Activated CD4-positive, alpha-beta T cell treated with anti-CD3 and anti-CD28 coated beads for 36 hours (primary cell): ENCODE measurements at regions not wholly inside any gene's neighbourhood (a gene's known extent, or its start where the extent isn't known, plus 50 kb on each side); places are given as distances from the start of the nearest gene placed in this dataset.
A peak's percentile ranks its signal among the peaks of the same experiment; 100 is the strongest.

Experiments
- ATAC-seq: fragments of 200-7000 bp; cut with Tn5 transposase; one replicate; pipeline ENCODE4 v1.10.0; 2021; ENCODE audit warnings: mild to moderate bottlenecking, moderate library complexity
- CTCF ChIA-PET: fragments of 350-600 bp; sonication (Branson Sonifier 250); formaldehyde crosslinking; loops from one replicate; lab custom pipeline; 2021; ENCODE audit warnings: antibody characterized with exemption; lab: Charles Lee
- POLR2A ChIA-PET: fragments of 350-600 bp; sonication (Branson Sonifier 250); formaldehyde crosslinking; loops from one replicate; lab custom pipeline; 2021; ENCODE audit warnings: antibody characterized with exemption, inconsistent platforms; lab: Charles Lee
- DNase-seq: peaks from one replicate; pipeline ENCODE4 v3.0.0-alpha.2; 2020
- H3K27ac Mint-ChIP-seq: one replicate; pipeline ENCODE4 v1.8.0; 2021; ENCODE audit warnings: mixed read lengths
- H3K27me3 Mint-ChIP-seq: one replicate; pipeline ENCODE4 v1.8.0; 2021; ENCODE audit warnings: mixed read lengths
- H3K36me3 Mint-ChIP-seq: one replicate; pipeline ENCODE4 v1.8.0; 2021; ENCODE audit warnings: low read depth, mixed read lengths
- H3K4me1 Mint-ChIP-seq: one replicate; pipeline ENCODE4 v1.8.0; 2021; ENCODE audit warnings: mixed read lengths
- H3K4me3 Mint-ChIP-seq: one replicate; pipeline ENCODE4 v1.8.0; 2021; ENCODE audit warnings: mild to moderate bottlenecking, moderate library complexity, mixed read lengths
- H3K9me3 Mint-ChIP-seq: one replicate; pipeline ENCODE4 v1.8.0; 2021; ENCODE audit warnings: low read depth, mixed read lengths
- intact Hi-C, 2 experiments: fragments of 100-400 bp; cut with DNase I in 1 of 2; cut with micrococcal nuclease in 1 of 2; formaldehyde crosslinking; loops; one replicate each; pipeline versions ENCODE4 v1.14.2 to v1.15.1; 2022 to 2024; cut with DNase I, micrococcal nuclease

DNA sequence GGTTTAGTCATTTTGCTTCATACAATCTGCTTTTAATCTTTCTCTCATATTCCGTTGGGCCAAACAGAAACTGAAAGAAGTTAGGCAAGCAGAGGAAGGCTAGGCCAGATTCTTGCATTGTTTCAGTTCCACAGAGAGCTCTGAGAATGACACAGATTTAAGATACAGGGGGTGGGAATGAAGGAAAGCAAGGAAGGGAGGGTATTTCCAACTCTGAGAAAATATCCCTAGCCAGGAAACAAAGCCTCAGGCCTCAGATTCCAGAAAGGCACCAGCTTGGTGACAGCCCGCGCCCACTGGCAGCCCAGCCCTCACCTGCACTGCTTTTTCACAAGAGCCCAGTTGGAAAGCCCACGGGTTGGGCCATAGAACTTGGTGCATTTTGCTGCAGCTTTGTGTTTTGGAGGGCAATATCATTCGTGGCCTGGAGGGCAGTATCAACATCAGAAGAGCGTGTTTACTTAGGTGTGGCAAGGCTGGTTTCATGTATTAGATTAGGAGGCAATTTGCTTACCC lies 63.5 kb downstream of the ENC1 start:
- intact Hi-C loops, result loop anchor here (1.0 to 10.0 kb wide), 6 partner anchors 190 to 1082 kb away; partner anchors contain the start of genes BTF3 (in 1 of the 2), GFM2 (in 1 of the 2) and NSA2 (in 1 of the 2)
- Mint-ChIP-seq H3K4me3 (no peak overlapping the region), H3K27me3 (no peaks in the 10 kb centered on the region), H3K9me3 (no peaks in the 10 kb centered on the region), H3K36me3 (no peaks in the 10 kb centered on the region), H3K4me1 (peaks cover 47% of the 10 kb centered on the region), H3K27ac (peak overlapping the region; percentile 58)
- ATAC-seq (peak; percentile 34), DNase-seq (peak; percentile 22)
- CTCF ChIA-PET, result interaction anchor here (0.8 to 1.6 kb wide), 2 partner anchors 64 to 1189 kb away, joined by 4 read pairs; partner anchors contain the start of gene ENC1
- POLR2A ChIA-PET, result interaction anchor here (0.7 to 0.8 kb wide), 2 partner anchors 27 to 55 kb away, joined by 4 read pairs; no protein-coding TSS in a partner anchor

DNA sequence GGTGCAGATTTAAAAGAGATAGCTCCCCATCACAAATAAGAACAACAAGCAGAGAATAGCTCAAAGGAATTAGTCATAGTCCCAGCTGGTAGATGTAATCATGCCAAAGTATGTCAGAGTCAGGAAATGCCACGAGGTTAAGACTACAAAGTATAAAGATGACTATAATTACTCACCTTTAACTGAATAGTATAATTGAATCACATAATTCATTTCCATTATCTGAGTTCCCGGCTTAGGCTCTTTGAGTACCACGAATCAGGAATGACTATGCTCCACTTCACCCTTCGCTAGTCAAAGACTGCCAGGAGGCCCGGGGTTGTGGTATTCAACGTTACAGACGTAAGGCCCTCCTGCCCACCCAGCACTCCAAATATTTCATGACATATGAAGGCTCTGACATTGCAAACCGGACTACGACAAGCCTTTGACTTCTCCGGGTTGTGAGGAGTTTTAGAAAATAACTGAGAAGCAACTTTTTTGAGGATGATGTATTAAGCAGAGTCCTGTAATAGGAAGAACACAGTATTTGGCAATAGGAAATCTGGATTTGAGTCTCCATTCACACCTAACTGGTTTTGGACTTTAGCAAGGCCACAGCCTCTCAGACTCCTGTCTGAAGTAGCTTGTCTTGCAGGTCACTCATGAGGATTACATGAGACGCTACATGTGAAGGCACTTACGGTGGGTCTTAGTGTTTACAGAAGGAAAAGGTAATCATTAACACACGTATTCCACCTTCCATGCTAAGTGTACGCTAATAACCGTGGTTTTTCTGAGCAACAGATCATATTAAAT lies 64.6 kb downstream of the ENC1 start:
- Mint-ChIP-seq H3K27ac (peak overlapping the region; percentile 79), H3K27me3 (no peaks in the 10 kb centered on the region), H3K4me1 (peaks cover 42% of the 10 kb centered on the region), H3K9me3 (no peaks in the 10 kb centered on the region), H3K36me3 (no peaks in the 10 kb centered on the region), H3K4me3 (peak overlapping the region; percentile 19)
- ChIA-PET POLR2A (interaction anchor here (0.7 to 1.0 kb wide), 2 partner anchors 11 to 571 kb away, joined by 3 read pairs; no protein-coding TSS in a partner anchor), CTCF (interaction anchor here (1.1 kb wide), 1 partner anchor 255 kb away, joined by 3 read pairs; no protein-coding TSS in a partner anchor)
- intact Hi-C loops, result loop anchor here (1.0 to 10.0 kb wide), 8 partner anchors 46 to 1081 kb away; partner anchors contain the start of genes BTF3 (in 1 of the 2), GFM2 (in 1 of the 2) and NSA2 (in 1 of the 2)
- peak; percentile 64 for ATAC-seq
- DNase-seq, result peak; percentile 45

DNA sequence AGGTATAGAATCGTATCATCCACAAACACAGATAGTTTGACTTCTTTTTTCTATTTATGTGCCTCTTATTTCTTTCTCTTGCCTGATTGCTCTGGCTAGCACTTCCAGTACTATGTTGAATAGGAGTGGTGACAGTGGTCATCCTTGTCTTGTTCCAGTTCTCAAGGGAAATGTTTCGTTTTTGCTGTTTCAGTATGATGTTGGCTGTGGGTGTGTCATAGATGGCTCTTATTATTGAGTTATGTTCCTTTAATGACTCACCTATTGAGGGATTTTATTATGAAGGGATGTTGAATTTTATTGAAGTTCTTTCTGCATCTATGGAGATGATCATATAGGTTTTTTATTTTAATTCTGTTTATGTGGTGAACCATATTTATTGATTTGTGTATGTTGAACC lies 70.3 kb downstream of the ENC1 start:
- no peak overlapping the region for H3K27ac Mint-ChIP-seq

DNA sequence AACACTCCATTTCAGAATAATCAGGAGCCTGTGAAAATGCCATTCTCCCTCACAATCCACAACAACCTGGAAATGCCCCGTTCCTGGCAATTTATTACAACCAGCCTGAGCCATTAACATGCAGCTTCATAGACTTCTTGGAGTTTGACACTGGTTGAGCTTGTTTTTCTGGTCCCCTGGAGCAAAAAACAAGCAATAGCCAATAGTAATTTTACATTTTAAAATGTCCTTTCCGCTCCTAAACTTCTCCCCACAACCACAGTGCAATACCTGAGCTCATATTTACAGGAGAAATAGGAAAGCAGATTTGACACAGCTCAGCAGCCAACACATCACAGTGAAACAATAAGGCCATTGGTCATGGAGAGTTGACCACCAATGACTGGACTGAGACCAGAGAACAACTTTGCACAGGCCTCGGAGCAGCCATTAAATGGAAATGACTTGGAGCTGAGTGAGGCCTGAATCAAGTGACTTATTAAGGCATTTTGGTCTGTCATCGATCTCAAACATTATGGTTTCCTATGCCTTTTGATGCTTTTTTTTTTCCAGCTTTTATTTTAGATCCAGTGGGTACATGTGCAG lies 73.0 kb downstream of the ENC1 start:
- no peaks in the 10 kb centered on the region for H3K27me3 Mint-ChIP-seq
- intact Hi-C loops, result no loop called here
- no peak for DNase-seq
- CTCF ChIA-PET, result no interaction called here
- H3K36me3 Mint-ChIP-seq, result no peaks in the 10 kb centered on the region
- H3K9me3 Mint-ChIP-seq, result peaks cover 2% of the 10 kb centered on the region
- H3K4me1 Mint-ChIP-seq, result peaks cover 8% of the 10 kb centered on the region
- POLR2A ChIA-PET, result no interaction called here
- H3K4me3 Mint-ChIP-seq, result no peak overlapping the region
- ATAC-seq, result no peak
- no peak overlapping the region for H3K27ac Mint-ChIP-seq

More for the DNA sequence above, 70.3 kb downstream of the ENC1 start:
- Mint-ChIP-seq H3K27me3 (no peaks in the 10 kb centered on the region), H3K4me1 (peaks cover 11% of the 10 kb centered on the region), H3K4me3 (no peak overlapping the region), H3K36me3 (no peaks in the 10 kb centered on the region), H3K9me3 (peaks cover 2% of the 10 kb centered on the region)
- ATAC-seq, result no peak
- ChIA-PET CTCF (no interaction called here), POLR2A (no interaction called here)
- intact Hi-C loops, result loop anchor here in 1 of 2 experiments (10.0 kb wide), 2 partner anchors 755 to 1075 kb away; partner anchors contain the start of gene BTF3
- no peak for DNase-seq

DNA sequence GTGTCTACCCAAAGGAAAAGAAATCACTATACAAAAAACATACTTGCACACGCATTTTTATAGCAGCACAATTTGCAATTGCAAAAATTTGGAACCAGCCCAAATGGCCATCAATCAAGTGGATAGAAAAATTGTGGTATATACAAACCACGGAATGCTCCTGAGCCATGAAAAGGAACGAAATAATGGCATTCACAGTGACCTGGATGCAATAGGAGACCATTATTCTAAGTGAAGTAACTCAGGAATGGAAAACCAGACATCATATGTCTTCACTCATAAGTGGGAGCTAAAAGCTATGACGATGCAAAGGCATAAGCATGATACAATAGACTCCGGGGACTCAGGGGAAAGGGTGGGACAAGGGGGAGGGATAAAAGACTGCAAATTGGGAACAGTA lies 78.4 kb downstream of the ENC1 start:
- no peaks in the 10 kb centered on the region for H3K4me1 Mint-ChIP-seq
- H3K27me3 Mint-ChIP-seq, result peaks cover 3% of the 10 kb centered on the region
- ChIA-PET POLR2A (no interaction called here), CTCF (no interaction called here)
- no peak overlapping the region for H3K27ac Mint-ChIP-seq
- no peak for ATAC-seq
- H3K36me3 Mint-ChIP-seq, result no peaks in the 10 kb centered on the region
- no peak for DNase-seq
- intact Hi-C loops, result no loop called here
- H3K4me3 Mint-ChIP-seq, result no peak overlapping the region
- no peaks in the 10 kb centered on the region for H3K9me3 Mint-ChIP-seq

DNA sequence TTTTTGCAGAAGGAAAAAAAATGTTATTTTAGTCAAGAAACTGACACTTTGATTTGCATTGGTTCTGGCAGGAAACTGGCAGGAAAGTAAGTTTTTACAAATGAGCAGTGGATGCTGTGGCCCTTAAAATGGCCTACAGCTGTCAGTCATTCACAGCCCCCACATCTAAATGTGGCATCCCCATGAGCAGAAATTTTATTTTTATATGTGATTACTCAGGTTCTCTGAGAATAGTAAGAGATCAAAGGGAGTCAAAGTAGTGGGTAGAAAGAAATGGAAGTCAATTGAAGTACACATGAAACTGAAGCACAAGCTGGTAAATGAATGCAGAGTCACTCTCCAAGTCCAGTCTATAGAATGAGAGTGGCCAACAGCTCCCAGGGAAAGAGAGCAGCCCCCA lies 80.3 kb downstream of the ENC1 start:
- intact Hi-C loops, result no loop called here
- ATAC-seq (no peak), DNase-seq (no peak)
- Mint-ChIP-seq H3K9me3 (no peaks in the 10 kb centered on the region), H3K36me3 (no peaks in the 10 kb centered on the region), H3K27me3 (peaks cover 3% of the 10 kb centered on the region), H3K4me1 (no peaks in the 10 kb centered on the region), H3K27ac (no peak overlapping the region), H3K4me3 (no peak overlapping the region)
- POLR2A ChIA-PET, result no interaction called here
- CTCF ChIA-PET, result no interaction called here

DNA sequence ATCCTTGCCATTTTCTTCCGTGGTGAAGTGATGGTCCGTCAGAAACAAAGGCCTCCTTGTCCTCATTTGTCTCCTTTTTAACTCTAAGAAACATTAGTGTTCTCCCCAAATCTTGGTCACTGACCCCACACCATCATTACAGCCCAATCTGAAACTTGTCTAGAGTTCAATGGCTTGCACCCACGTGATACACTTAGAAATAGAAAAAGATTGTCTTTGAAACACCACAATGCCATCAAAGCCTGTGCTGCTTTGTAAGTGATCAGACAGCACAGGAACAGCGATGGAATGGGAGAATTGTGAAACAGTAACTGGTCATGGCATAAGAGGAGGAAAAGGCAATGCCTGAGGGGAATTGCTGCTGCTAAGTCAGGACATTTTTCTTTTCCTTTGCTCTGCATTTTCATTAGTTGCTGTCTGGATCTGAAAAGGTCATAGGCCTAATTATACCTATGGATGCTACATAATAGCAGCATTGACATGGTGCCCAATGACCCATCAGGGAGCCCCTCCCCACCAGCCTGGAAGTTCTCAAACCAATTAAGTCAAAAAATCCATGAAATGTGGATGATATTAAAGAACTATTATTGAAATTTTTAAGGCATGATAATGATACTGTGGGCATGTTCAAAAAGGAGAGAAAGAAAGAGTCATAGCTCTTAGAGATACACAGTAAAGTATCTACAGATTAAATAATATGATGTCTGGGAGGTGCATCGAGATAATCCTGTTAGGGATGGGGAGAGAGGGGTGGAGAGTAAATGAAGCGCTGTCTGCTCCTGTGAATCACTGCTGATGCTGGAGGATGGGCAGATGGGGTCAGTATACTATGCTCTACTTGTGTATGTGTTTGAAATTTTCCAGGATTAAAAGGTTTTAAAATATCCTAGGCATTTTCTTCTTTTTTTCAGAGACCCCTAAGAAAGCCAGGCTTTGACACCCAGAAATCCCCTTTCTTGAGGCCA lies 83.6 kb downstream of the ENC1 start:
- Mint-ChIP-seq H3K36me3 (no peaks in the 10 kb centered on the region), H3K4me1 (no peaks in the 10 kb centered on the region), H3K4me3 (no peak overlapping the region), H3K27ac (no peak overlapping the region), H3K27me3 (peaks cover 5% of the 10 kb centered on the region), H3K9me3 (no peaks in the 10 kb centered on the region)
- no peak for DNase-seq
- ATAC-seq, result no peak
- ChIA-PET CTCF (no interaction called here), POLR2A (no interaction called here)
- intact Hi-C loops, result no loop called here

DNA sequence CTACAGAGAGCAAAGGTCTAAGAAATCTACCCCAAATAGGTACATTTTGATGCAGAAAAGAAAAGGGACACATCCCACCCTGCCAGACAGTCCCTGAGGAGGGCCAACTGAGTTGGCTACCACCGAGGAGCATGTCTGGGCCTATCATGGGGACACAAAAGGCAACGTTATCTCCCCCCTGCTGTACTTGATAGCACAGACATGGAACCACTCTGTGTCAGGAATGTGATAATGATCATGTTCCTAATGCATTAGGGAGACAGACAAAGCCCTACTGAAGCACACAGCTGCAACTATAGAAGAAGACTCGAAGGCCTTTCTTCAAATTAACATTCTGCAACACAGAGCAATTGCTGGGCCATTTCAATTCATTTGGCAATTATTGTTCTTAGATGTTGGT lies 84.5 kb downstream of the ENC1 start:
- Mint-ChIP-seq H3K4me1 (no peaks in the 10 kb centered on the region), H3K9me3 (no peaks in the 10 kb centered on the region), H3K27me3 (peaks cover 5% of the 10 kb centered on the region), H3K4me3 (no peak overlapping the region), H3K36me3 (no peaks in the 10 kb centered on the region), H3K27ac (no peak overlapping the region)
- intact Hi-C loops, result no loop called here
- DNase-seq (no peak), ATAC-seq (no peak)
- ChIA-PET CTCF (no interaction called here), POLR2A (no interaction called here)

DNA sequence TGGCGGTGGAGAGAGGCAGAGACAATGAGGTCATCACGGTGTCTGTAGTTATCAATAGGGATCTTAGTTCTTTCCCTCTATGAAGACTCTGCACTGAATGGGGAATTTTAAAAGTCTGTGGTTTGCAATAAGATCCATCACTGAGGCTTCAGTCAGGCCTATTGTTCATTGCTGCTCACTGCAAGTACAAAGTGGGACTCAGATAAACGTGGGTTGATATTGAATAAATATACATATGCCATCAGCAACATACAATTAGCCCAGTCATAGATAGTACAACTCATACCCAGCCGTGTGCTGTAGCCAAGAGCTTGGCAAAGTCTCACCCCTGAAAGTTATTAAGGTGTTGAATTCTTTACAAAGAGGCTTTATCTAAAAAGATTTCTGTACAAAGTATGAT lies 88.4 kb downstream of the ENC1 start:
- ATAC-seq (no peak), DNase-seq (no peak)
- CTCF ChIA-PET, result no interaction called here
- Mint-ChIP-seq H3K4me1 (peaks cover 5% of the 10 kb centered on the region), H3K27me3 (peaks cover 2% of the 10 kb centered on the region), H3K36me3 (no peaks in the 10 kb centered on the region), H3K27ac (no peak overlapping the region), H3K9me3 (no peaks in the 10 kb centered on the region), H3K4me3 (no peak overlapping the region)
- intact Hi-C loops, result no loop called here
- POLR2A ChIA-PET, result no interaction called here

DNA sequence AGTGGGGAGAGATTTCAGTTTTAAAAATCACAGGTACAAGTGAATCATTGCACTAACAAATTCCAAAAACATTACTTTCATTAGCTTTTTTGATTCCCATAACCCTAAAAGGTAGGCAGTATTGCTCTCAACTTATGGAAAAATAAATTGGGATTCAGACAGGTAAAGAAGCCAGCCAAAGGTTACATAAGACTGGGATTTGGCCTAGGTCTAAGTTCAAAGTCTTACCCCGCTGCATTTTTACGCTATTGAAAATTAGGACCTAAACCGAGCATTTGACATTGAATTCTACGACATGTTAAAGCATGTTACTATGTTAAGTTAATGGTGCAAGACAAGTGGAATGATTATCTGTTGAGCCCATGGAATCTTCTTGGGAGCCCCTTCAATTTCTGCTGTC lies 89.6 kb downstream of the ENC1 start:
- H3K4me3 Mint-ChIP-seq, result no peak overlapping the region
- H3K36me3 Mint-ChIP-seq, result no peaks in the 10 kb centered on the region
- ChIA-PET CTCF (no interaction called here), POLR2A (no interaction called here)
- peaks cover 5% of the 10 kb centered on the region for H3K4me1 Mint-ChIP-seq
- no peak for ATAC-seq
- intact Hi-C loops, result no loop called here
- DNase-seq, result no peak
- no peak overlapping the region for H3K27ac Mint-ChIP-seq
- no peaks in the 10 kb centered on the region for H3K9me3 Mint-ChIP-seq
- H3K27me3 Mint-ChIP-seq, result peaks cover 2% of the 10 kb centered on the region

DNA sequence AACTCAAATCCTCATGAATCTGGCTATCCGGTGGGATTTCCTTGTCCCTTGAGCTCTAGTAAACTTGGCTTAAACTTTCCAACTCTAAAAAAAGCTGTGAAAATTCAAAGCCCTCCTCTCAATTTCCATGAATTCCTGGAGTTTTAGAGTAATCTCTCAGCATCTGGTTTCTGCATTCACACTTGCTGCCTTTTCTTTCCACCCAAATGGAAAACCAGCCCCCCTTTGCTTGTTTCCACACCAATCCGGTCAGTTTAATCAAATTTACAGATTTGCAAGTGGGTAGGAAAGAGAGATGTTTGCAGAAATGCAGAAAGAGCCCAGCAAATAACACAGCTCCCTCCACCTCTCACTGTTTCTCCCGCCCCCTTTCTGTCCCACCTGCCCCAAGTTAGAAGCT lies 91.1 kb downstream of the ENC1 start:
- H3K4me1 Mint-ChIP-seq, result peaks cover 5% of the 10 kb centered on the region
- H3K9me3 Mint-ChIP-seq, result no peaks in the 10 kb centered on the region
- ChIA-PET CTCF (no interaction called here), POLR2A (no interaction called here)
- ATAC-seq (no peak), DNase-seq (no peak)
- H3K36me3 Mint-ChIP-seq, result no peaks in the 10 kb centered on the region
- H3K4me3 Mint-ChIP-seq, result no peak overlapping the region
- no peak overlapping the region for H3K27ac Mint-ChIP-seq
- no peaks in the 10 kb centered on the region for H3K27me3 Mint-ChIP-seq
- intact Hi-C loops, result no loop called here
